H1 (cell line): ENCODE measurements at regions not wholly inside any gene's neighbourhood (a gene's known extent, or its start where the extent isn't known, plus 50 kb on each side); places are given as distances from the start of the nearest gene placed in this dataset.

Experiments
- CTCF ChIP-seq, 3 experiments: IDR thresholded peaks; 1 replicate in 2 of 3; 2 replicates in 1 of 3; pipeline versions ENCODE4 v1.5.1 to v1.6.1; 2011; ENCODE audit warnings: low read length in 3 of 3, mild to moderate bottlenecking in 3 of 3, inconsistent platforms in 2 of 3, low read depth in 1 of 3, moderate library complexity in 1 of 3; ENCODE audit not compliant: insufficient read depth in 1 of 3; ENCODE audit errors: control extremely low read depth in 1 of 3

DNA sequence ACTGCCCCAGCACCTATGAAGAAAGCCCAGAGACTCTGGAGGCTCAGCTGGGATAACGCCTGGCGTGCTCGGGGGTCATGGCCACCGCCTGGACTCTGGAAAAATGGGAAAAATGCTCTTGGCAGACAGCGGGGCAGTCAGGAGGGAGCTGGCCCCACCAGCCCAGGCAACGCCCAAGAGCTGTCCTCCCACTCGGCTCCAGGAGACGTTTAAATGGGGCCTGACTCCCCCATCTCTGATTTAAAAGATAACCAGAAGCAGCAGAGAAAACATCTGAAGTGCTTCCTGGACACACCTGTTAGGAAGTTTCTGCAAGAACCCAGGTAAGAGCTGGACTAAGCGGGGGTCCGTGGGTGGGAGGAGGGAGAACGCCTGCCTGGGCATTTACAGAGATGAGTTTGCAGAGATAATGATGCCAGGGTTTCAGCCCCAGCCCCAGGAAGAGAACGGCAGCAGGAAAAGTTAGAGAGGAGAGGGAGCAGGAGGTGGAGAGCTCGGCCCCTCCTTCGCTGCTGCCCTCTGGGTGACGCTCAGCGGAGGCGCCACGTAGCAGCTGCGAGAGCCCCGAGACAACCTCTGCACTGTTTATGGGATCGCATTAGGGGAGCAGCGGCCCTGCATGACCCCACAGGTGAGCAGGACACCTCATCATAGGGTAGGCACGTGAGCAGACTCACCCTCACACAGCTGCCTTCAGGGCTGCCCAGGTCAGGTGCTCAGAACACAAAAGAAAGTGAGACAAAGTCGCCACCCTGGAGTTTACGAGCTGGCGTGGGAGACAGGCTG lies 83.5 kb upstream of the INSIG1 start (continued):
- no peak for TF ChIP-seq CTCF (IDR thresholded peaks at IDR 0.05; ENCODE audit: control extremely low read depth in 1 of 3, insufficient read depth in 1 of 3, low read depth in 1 of 3, low read length in 3 of 3)
